Stimulated activated CD8-positive, alpha-beta memory T cell treated with anti-CD3 and anti-CD28 coated beads, Interleukin-2, amount 100 ng/mL, for 1 hour (primary cell): ENCODE measurements at regions not wholly inside any gene's neighbourhood (a gene's known extent, or its start where the extent isn't known, plus 50 kb on each side); places are given as distances from the start of the nearest gene placed in this dataset.
"Not testable (repeated sequence)": the region's sequence is repeated elsewhere in the genome, so short reads cannot be mapped to it uniquely, and the experiment has no call there.

Experiments
- DNase-seq, 2 donors: peaks; one replicate each; pipeline ENCODE4 v3.0.0-alpha.2; 2020; ENCODE audit warnings: low read depth in 2 of 2

DNA sequence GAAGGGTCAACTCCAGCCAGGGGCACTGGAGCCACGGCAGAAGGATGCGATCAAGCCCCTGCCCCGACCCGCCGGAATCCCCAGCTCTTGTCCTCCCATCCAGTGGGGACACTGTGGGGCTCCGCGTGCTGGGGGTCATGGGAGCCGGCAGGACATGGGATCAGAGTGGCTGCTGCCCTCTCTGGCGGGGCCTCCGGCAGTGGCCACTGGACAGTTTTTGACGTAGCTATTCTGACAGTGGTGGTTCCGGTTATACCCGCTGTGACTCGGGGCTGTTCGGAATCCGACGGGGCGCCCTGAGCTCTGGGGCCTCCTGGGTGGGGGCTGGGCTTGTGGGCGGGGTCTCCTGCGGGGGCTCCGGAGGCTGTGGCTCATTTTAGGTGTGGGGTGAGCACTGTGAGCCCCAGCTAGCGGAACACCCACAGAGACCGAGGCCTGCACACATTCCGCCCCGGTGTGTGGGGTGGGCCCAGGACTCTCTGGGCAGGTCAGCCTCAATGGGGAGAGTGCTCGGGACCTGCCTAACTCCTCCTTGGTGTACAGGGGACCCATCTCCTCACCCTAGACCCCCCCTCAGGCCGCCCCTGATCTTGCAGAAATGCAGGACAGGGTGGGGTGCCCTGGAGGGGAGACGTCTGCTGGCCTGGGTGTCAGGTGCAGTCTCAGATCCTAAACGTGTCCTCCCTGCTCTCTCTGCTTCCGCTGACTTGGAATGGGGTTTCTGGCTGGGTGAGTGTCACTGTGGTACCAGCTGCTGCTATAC is 374.2 kb downstream of the TMEM121 start:
- DNase-seq, result no peak

DNA sequence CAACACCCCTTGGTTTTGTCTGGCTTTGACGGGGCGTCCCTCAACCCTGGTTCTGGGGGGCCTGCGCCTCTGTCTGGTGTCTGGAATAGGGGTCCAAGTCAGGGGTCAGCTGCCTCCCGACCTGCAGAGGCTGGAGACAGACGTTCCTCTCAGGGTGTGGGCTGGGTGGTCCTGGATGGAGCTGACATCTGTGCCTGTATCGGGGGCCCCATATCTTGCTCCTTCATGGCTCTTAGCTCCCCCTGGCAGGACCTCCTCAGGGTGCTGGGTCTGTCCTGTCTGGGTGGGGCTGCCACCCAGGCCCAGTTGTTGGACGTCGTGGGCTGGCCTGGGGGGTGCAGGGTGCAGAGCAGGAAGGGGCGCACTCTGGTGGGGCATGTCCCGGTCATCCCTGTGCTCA is 374.8 kb downstream of the TMEM121 start:
- no peak for DNase-seq

- DNase-seq, result no peak
These were observed 375.9 kb downstream of the TMEM121 start for GRCh38 chr14:105902131-105902898.

DNA sequence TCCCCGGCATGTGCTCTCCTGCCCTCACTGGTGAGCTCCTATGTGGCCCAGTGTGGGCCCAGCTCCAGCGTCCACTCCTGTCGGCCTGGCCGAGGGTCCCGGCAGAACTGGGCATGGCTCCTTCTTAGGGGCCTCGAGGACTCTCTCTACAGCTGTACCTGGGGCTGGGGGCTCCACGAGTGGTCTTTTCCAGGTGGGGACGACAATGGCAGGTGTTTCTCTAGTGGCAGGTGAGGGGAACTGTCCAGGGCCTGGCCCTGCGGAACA is 376.4 kb downstream of the TMEM121 start:
- not testable (repeated sequence) for DNase-seq

- DNase-seq, result no peak
These were observed 377.6 kb downstream of the TMEM121 start for GRCh38 chr14:105903971-105904370.

GRCh38 chr14:105904379-105904778 is 378.0 kb downstream of the TMEM121 start:
- no peak for DNase-seq

DNA sequence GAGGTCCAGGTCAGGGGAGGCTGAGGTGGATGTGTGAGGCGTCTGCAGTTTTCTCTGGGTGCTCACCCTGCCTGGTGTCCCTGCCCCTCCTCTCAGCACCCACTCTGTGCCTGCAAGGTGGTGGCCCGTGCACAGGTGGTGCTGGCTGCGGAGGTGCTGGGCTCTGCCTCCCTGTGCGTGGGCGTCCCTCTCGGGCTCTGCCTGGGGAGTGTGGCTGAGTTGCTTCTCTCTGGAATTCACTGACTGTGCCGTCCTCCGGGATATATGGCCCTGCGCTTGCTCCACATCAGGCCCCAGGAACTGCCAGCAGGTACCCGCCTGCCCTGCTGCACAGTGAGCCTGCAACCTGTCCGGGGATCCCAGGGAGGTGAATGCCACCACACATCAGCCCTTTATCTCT is 379.1 kb downstream of the TMEM121 start:
- DNase-seq, result no peak

DNA sequence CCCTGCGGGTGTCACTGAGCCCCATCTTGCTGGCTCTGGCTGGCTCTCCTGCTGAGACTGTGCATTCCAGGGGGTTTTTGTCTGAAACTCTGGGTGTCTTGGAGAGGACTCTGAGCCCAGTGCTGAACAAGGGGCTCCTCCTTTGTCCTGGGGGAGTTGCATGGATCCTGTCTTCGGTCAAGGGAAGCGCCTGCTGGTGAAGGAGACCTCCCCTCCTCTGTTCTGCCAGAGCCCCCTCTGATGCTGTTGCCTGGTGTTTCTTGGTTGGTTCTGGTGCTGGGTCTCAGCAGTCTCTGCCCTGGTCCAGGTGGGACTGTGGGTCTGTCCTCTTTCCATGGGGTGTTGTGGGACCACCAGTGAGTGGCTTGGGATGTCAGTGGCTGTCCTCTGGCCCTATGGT is 380.9 kb downstream of the TMEM121 start:
- no peak for DNase-seq

- DNase-seq, result no peak
These were observed 381.6 kb downstream of the TMEM121 start for GRCh38 chr14:105908006-105908405.

DNA sequence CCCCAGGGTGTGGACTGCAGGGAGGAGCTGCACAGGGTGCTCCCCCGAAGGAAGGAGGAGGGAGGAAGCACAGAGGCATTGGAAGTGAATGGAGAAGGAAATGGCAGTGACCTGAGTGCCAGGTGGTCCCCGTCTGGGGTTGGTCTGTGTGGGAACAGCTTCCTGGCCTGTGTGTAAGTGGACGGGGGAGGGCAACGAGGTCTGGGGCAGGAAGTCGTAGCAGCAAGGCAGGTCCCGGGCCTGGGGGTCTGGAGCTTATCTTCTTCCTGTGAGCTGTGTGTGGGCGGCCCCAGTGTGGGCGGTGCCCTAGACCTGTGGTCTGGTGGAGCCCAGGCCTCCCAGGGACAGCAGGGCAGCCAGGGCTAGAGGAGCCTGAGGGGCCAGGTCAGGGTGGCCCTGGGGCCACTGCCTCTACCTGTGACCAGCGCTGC is 382.1 kb downstream of the TMEM121 start:
- no peak for DNase-seq

DNA sequence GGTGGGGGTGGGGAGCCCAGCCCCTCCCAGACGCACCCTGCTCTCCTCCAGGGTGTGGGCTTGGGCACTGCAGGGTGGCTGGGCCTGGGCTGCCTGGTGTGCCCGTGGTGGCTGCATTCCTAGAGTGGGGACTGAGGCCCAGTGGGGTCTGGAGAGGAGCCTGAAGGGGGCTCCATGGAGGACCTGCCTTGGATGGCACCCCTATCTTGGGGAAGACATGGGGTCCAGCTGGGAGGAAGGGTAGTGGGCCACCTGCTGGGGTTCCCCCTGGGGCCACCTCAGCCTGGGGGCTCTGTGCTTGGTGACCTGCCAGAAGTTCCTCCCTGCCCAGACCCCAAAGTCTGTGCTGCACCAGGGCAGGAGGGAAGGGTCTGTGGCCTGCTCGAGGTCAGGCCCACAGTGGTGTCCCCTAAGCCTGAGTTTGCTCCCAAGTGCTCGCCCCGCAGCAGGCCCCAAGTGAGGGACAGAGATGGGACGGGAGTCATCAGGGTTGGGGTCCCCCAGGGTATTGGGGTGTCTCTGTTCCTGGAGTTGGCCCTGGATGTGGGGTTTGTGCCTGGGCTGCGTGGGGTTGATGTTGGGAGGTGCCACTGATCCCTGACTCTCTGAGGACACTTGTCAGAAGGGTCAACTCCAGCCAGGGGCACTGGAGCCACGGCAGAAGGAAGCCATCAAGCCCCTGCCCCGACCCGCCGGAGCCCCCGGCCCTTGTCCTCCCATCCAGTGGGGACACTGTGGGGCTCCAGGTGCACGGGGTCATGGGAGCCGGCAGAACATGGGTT is 382.9 kb downstream of the TMEM121 start:
- no peak for DNase-seq

- DNase-seq, result not testable (repeated sequence)
These were observed 383.4 kb downstream of the TMEM121 start for GRCh38 chr14:105909828-105910120.

- DNase-seq, result no peak
These were observed 384.0 kb downstream of the TMEM121 start for GRCh38 chr14:105910426-105910825.

GRCh38 chr14:105911006-105911847 is 384.8 kb downstream of the TMEM121 start:
- no peak for DNase-seq

- not testable (repeated sequence) for DNase-seq
These were observed 385.5 kb downstream of the TMEM121 start for GRCh38 chr14:105911848-105912292.

- no peak for DNase-seq
These were observed 386.3 kb downstream of the TMEM121 start for GRCh38 chr14:105912641-105913180.

DNA sequence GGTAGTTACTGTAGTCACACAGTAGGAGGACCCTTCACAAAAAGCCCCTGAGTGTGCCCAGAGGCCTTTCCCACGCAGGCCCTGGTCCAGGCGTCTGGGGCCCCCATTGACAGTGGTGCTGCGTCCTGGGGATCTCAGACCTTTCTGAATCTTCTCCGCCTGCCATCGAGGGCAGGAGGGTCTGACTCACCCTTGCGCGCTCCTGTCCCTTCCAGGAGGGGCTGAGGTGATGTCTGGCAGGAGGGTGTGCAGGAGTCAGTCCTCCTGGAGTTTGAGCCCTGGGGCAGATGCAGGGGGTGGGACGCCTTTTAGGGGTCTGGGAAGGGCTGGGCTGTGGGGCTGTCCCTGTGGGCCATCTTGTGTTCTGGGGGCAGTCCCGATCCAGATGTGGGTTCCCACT is 386.8 kb downstream of the TMEM121 start:
- no peak for DNase-seq

DNA sequence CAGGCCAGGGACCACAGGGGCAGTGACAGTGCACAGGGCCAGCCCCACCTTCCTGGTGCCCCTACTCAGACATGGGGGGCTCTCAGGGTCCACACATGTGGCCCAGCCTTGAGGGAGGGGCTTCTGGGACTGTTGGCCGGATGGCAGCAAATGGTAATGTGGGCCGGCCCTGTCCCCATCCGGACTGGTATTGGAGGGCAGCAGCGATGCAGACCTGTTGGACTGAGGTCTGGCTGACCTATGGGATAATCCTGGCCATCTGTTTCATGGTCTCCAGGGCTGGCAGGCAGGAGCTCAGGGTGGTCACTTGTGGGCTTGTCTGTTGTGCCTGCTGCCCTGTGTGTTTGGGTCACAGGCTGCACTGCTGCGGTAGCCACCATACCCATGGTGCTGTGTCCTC is 387.5 kb downstream of the TMEM121 start:
- DNase-seq, result no peak

GRCh38 chr14:105914281-105914680 is 387.9 kb downstream of the TMEM121 start:
- not testable (repeated sequence) for DNase-seq

GRCh38 chr14:105914738-105915385 is 388.5 kb downstream of the TMEM121 start:
- no peak for DNase-seq

- not testable (repeated sequence) for DNase-seq
These were observed 389.2 kb downstream of the TMEM121 start for GRCh38 chr14:105915546-105915945.
